ACC112 (cell line): ENCODE measurements at regions not wholly inside any gene's neighbourhood (a gene's known extent, or its start where the extent isn't known, plus 50 kb on each side); places are given as distances from the start of the nearest gene placed in this dataset.

ENCODE experiments used
- H2AFZ ChIP-seq: fragments of 200-600 bp; sonication (generic); one replicate; pipeline ENCODE4 v1.6.0; 2017; ENCODE audit warnings: antibody characterized with exemption, low read length; ENCODE audit not compliant: unreplicated experiment
- H3K27ac ChIP-seq: fragments of 200-600 bp; sonication (generic); 2 replicates; pipeline ENCODE4 v1.5.1; 2014; ENCODE audit warnings: low read depth, mild to moderate bottlenecking, antibody characterized with exemption, low read length, moderate library complexity
- H3K27me3 ChIP-seq: fragments of 200-600 bp; sonication (generic); 2 replicates; pipeline ENCODE4 v1.6.1; 2014; ENCODE audit warnings: mild to moderate bottlenecking, antibody characterized with exemption, low read length, moderate library complexity, mixed read lengths; ENCODE audit not compliant: insufficient read depth
- H3K36me3 ChIP-seq: fragments of 200-600 bp; sonication (generic); 2 replicates; pipeline ENCODE4 v1.6.1; 2016; ENCODE audit warnings: mild to moderate bottlenecking, antibody characterized with exemption, low read length, moderate library complexity, mixed read lengths; ENCODE audit not compliant: insufficient read depth
- H3K4me1 ChIP-seq: fragments of 200-600 bp; sonication (generic); one replicate; pipeline ENCODE4 v1.6.1; 2016; ENCODE audit warnings: low read length, mixed read lengths; ENCODE audit not compliant: insufficient read depth, unreplicated experiment, control insufficient read depth
- H3K4me3 ChIP-seq: fragments of 200-600 bp; sonication (generic); 2 replicates; pipeline ENCODE4 v1.5.1; 2014; ENCODE audit warnings: mild to moderate bottlenecking, low read depth, low read length
- H3K79me2 ChIP-seq: fragments of 200-600 bp; sonication (generic); one replicate; pipeline ENCODE4 v1.6.0; 2016; ENCODE audit warnings: low read length; ENCODE audit not compliant: control insufficient read depth, unreplicated experiment, insufficient read depth

GRCh38 chr6:27146706-27147505 lies 100.6 kb upstream of the PRSS16 start:
- Histone ChIP-seq H3K4me3 (peak overlapping the region; percentile 85), H3K79me2 (peaks cover 38% of the 10 kb centered on the region), H3K27ac (peak overlapping the region; percentile 89), H3K4me1 (peaks cover 7% of the 10 kb centered on the region), H3K36me3 (no peaks in the 10 kb centered on the region), H2AFZ (no peak overlapping the region), H3K27me3 (no peaks in the 10 kb centered on the region)

- H3K79me2 ChIP-seq = peaks cover 25% of the 10 kb centered on the region
- no peak overlapping the region for H2AFZ ChIP-seq
- H3K27ac ChIP-seq = no peak overlapping the region
- H3K4me1 ChIP-seq = no peaks in the 10 kb centered on the region
- H3K36me3 ChIP-seq = no peaks in the 10 kb centered on the region
- H3K4me3 ChIP-seq = peak overlapping the region; percentile 85
- no peaks in the 10 kb centered on the region for H3K27me3 ChIP-seq
Measured at GRCh38 chr6:27148404-27148795, 99.1 kb upstream of the PRSS16 start.

- Histone ChIP-seq H3K27me3 (no peaks in the 10 kb centered on the region), H3K4me3 (no peak overlapping the region), H3K79me2 (peaks cover 19% of the 10 kb centered on the region), H3K27ac (no peak overlapping the region), H3K36me3 (no peaks in the 10 kb centered on the region), H2AFZ (no peak overlapping the region), H3K4me1 (no peaks in the 10 kb centered on the region)
Measured at GRCh38 chr6:27149150-27149549, 98.4 kb upstream of the PRSS16 start.

GRCh38 chr6:27154696-27155095 lies 92.8 kb upstream of the PRSS16 start:
- H3K36me3 ChIP-seq = no peaks in the 10 kb centered on the region
- H3K4me1 ChIP-seq = peaks cover 4% of the 10 kb centered on the region
- H3K79me2 ChIP-seq = no peaks in the 10 kb centered on the region
- peak overlapping the region; percentile 82 for H2AFZ ChIP-seq
- H3K4me3 ChIP-seq = no peak overlapping the region
- H3K27me3 ChIP-seq = no peaks in the 10 kb centered on the region
- no peak overlapping the region for H3K27ac ChIP-seq

GRCh38 chr6:27156874-27157458 lies 90.5 kb upstream of the PRSS16 start:
- Histone ChIP-seq H3K4me1 (peaks cover 4% of the 10 kb centered on the region), H3K79me2 (no peaks in the 10 kb centered on the region), H2AFZ (peak overlapping the region; percentile 84), H3K4me3 (peak overlapping the region; percentile 91), H3K27ac (no peak overlapping the region), H3K27me3 (no peaks in the 10 kb centered on the region), H3K36me3 (no peaks in the 10 kb centered on the region)

GRCh38 chr6:27157459-27158315 lies 89.8 kb upstream of the PRSS16 start:
- peak overlapping the region; percentile 84 for H2AFZ ChIP-seq
- H3K27me3 ChIP-seq = no peaks in the 10 kb centered on the region
- H3K79me2 ChIP-seq = no peaks in the 10 kb centered on the region
- peak overlapping the region; percentile 91 for H3K4me3 ChIP-seq
- no peak overlapping the region for H3K27ac ChIP-seq
- peaks cover 4% of the 10 kb centered on the region for H3K4me1 ChIP-seq
- H3K36me3 ChIP-seq = no peaks in the 10 kb centered on the region

GRCh38 chr6:27158316-27158643 lies 89.2 kb upstream of the PRSS16 start:
- peak overlapping the region; percentile 91 for H3K4me3 ChIP-seq
- H3K79me2 ChIP-seq = no peaks in the 10 kb centered on the region
- H3K36me3 ChIP-seq = no peaks in the 10 kb centered on the region
- H3K27me3 ChIP-seq = no peaks in the 10 kb centered on the region
- H2AFZ ChIP-seq = no peak overlapping the region
- no peak overlapping the region for H3K27ac ChIP-seq
- H3K4me1 ChIP-seq = peaks cover 4% of the 10 kb centered on the region

- H2AFZ ChIP-seq = no peak overlapping the region
- H3K79me2 ChIP-seq = no peaks in the 10 kb centered on the region
- H3K36me3 ChIP-seq = no peaks in the 10 kb centered on the region
- H3K4me3 ChIP-seq = no peak overlapping the region
- peaks cover under 1% of the 10 kb centered on the region for H3K4me1 ChIP-seq
- H3K27me3 ChIP-seq = no peaks in the 10 kb centered on the region
- no peak overlapping the region for H3K27ac ChIP-seq
Measured at GRCh38 chr6:27159725-27160124, 87.8 kb upstream of the PRSS16 start.

GRCh38 chr6:27161115-27161514 lies 86.4 kb upstream of the PRSS16 start:
- H2AFZ ChIP-seq = no peak overlapping the region
- no peak overlapping the region for H3K27ac ChIP-seq
- no peaks in the 10 kb centered on the region for H3K36me3 ChIP-seq

GRCh38 chr6:27161603-27161945 lies 85.9 kb upstream of the PRSS16 start:
- Histone ChIP-seq H3K79me2 (no peaks in the 10 kb centered on the region), H3K27me3 (no peaks in the 10 kb centered on the region), H3K4me1 (no peaks in the 10 kb centered on the region), H2AFZ (no peak overlapping the region), H3K36me3 (no peaks in the 10 kb centered on the region), H3K27ac (no peak overlapping the region), H3K4me3 (no peak overlapping the region)

More at GRCh38 chr6:27161115-27161514, 86.4 kb upstream of the PRSS16 start:
- Histone ChIP-seq H3K79me2 (no peaks in the 10 kb centered on the region), H3K4me1 (no peaks in the 10 kb centered on the region), H3K4me3 (no peak overlapping the region), H3K27me3 (no peaks in the 10 kb centered on the region)
